Hematopoietic multipotent progenitor cell treated with erythropoietin and hydrocortisone succinate and interleukin-3 and kit ligand, for 6 days (in vitro differentiated cells): ENCODE measurements at regions not wholly inside any gene's neighbourhood (a gene's known extent, or its start where the extent isn't known, plus 50 kb on each side); places are given as distances from the start of the nearest gene placed in this dataset.
"Not testable (repeated sequence)": the region's sequence is repeated elsewhere in the genome, so short reads cannot be mapped to it uniquely, and the experiment has no call there.

ENCODE experiments used
- DNase-seq: peaks from one replicate; pipeline ENCODE4 v3.0.0-alpha.2; 2015

DNA sequence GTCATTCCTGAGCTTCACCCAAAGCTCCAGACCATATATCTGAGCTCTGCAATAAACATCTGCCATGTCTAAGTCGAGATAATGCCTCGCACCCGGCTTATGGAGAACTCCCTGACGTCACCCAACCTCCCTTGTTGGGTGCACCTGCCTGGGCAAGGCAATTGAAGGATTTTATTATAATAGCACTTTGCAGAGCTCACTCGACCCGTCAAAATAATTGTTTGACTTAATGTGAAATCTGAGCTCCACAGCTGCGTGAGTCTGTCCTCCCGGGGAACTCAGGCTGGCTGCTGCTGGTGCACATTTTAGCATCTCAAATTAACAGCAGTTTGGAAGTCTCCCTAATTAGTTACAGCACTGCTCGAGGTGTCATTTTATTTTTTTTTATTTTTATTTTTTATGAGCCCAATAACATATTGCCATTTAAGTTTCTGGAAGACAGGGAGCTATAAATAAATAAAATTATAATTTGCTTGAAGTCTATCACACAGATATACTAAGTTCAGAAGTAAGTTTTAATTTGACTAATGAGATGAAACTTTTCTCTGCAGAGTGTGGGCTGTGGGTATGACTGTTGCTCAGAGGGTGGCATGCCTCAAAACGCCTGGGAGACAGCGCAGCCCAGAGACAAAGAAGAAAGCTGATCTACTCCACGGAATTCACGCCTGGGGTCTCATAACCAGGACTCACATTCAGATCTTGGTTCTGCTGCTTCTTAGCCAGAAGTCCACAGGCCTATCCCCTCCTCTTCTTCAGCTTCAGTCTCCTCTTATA, 401.4 kb upstream of the C16orf82 start:
- DNase-seq, result no peak

DNA sequence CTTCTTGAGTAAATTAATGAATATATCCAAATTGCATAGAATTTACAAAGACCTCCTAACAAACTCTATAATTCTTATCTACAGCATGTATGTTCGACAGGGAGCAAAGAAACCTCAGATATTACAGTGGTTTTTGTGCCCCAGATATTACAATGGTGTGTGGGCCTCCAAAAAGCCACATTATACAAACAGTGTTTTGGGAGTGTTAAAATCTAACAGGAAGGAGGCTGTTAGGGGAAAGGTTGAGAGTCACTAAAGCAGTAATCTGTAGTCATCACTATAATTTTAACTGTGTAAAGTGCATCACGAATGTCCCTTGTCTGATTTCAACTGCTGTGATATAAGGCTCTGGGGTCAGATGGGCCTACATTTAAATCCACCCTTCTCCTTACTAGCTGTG, 400.2 kb upstream of the C16orf82 start:
- no peak for DNase-seq

DNA sequence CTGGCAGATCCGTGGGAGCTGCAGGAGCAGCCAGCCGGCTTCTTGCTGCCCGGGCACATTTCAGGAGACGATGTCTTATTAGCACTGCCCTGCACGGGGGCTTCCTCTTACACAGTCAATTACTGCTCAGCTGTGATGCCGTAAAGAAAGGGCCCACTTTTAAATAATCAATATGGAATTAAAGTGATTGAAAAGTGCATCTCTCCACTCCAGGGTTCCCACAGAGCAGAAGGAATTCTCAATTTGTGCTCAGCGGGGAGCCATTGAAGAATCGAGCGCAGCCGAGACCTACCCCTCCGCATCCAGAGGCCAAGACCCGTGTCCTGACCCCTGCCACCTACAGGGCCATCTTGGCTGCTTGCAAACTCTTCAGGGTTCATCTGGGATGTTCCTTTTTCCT, 399.4 kb upstream of the C16orf82 start:
- no peak for DNase-seq

DNA sequence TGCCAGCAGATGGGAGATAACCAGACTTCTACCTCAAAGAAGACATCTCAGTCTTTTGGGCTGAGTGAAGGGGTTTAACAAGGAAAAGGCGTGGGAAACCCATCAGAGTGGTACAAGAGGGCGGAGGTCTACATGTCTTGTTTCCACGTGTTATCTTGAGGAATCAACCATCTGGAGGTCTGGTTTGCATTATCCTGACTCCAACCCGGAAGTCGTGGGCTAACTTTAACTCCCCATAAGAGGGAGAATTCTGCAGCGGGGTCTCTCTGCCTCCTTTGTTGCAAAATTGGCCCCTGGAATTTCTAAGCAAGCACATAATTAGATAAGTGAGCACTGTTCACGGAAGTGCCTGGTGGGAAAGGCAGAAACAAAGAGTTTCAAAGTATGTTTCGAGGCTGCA, 398.7 kb upstream of the C16orf82 start:
- no peak for DNase-seq

DNA sequence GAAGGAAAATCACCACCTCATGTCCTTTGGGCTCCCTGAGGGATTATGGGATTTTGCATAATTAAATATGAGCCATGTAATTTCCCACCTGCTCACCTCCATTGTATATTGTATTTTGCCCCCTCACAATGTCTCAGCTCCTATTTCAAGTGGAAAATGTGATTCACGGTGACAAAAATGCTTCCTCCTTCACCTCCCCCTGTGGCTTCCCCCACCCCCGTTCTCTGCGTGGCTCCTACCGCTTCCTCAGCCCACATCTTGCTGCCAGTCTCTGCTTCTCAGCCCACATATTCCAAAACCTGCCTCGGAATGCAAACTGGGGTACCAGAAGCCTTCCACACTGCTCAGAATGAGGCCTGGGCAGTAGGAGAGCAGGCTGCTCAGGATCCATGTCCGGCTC, 394.5 kb upstream of the C16orf82 start:
- no peak for DNase-seq

DNA sequence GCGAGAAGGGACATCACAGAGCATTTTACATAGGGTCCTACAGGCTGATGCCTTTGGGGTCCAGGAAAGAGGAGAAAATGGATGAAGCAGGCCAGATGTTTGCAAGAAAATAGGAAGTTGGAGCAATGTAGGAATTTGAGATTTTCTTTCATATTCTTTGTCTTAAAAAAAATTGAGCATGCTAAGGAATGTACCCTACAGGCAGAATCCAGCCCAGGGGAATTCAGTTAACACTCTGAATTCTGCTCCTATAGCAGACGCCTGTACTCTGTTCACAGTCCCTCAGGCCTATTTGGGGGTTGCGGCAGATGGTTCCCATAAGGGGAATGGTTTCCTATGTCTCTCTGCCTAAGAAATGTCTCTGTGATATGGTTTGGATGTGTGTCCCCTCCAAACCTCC, 393.7 kb upstream of the C16orf82 start:
- DNase-seq, result no peak

DNA sequence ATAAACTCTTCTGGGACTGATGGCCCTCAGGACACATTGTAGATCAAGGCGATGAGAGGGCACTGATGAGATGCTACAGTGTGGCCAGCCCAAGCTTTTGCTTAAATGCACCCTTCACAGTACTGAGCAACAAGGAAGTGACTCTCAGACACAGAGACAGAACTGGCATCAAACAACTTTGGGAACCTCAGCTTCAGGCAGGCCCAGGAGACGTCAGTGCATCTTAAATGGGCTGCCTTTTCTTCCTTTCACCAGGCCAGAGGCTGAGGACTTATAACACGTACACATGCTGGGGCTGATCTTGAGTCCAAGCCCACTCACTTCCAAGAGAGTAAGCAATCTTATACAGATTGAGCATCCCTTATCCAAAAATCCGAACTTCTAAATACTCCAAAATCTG, 386.1 kb upstream of the C16orf82 start:
- no peak for DNase-seq

DNA sequence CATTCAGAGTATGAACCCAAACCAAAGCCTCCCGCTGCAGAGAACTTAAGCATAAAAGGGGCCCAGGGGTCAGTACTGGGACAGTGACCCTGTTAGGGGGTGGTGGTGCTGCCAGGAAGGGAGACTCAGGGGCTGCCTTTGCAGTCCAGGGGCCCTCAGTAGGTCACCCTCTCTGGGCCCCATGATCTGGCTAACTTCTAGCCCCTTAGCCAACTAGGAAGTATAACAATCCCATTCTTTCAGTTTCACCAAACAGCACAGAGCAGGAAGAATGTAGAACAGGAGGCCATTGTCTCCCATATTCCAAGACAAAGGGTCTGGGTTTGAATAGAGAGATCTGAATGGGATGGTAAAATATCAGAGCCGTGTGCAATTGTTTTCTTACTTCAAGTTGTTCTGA, 378.6 kb upstream of the C16orf82 start:
- no peak for DNase-seq

DNA sequence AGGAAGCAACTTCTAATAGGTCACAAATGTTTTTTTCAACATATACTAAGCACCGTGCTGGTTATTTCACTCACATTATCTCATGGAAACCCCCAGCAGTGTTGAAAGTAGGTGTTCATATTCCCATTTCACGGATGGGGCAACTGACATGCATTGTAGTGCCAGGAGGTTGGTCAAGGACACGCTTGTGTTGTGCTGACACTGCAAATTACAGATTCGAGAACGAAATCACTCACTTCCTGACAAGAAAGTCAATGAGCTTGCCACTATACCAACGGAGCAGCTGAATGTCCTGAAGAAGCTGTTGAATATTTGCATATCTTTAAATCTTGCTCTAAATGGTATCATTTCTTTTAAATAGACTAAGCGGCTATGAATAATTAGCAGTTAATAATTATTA, 378.0 kb upstream of the C16orf82 start:
- no peak for DNase-seq

DNA sequence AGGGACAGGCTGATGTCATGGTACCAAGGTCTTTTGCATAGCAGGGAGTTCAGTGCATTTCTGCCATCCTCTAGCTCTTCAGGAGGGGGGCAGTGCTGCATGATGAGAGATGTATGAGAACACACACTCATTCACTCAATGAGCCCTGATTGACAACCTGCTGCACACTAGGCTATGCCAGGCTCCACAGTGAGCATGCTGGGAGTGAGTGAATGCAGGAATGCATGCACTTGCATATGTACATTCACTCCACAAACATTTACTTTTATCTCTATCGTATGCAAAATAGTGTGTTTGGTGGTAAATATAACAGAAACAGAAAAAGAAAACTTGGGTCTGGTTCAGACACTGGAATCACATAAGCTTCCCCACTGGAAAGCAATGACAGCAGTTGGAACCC, 374.1 kb upstream of the C16orf82 start:
- DNase-seq, result no peak

DNA sequence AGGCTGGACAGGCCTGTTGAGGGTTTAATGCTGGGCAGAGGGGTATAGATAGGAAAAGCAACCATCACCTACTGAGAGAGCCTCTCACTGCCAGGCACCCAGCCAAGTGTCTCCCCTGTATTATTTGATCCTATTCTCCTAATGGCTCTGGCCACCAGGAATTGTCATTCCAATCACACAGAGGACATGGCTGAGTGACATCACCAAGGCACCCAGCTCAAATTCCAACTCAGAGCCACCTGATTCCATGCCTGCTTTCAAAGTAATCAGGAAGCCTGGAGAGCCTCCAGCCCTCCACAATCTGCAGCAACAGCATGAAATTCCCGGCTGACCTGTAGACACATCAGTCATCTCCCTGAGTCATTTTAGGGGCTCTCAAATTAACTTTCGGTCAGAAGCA, 368.9 kb upstream of the C16orf82 start:
- no peak for DNase-seq

DNA sequence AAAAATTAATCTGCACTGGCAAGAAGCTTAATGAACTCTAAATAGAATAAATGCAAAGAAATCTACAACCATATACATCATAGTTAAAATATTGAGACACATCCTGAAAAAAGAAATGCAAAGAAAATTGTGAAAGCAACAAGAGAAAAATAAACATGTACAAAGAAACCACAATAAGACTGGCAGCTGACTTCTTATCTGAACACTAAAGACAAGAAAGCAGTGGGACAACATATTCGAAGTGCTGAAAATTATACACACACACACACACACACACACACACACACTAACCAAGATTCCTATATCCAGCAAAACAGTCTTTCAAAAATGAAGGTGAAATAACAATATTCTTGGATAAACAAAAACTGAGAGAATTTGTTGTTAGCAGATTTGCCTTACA, 366.5 kb upstream of the C16orf82 start:
- DNase-seq, result no peak

DNA sequence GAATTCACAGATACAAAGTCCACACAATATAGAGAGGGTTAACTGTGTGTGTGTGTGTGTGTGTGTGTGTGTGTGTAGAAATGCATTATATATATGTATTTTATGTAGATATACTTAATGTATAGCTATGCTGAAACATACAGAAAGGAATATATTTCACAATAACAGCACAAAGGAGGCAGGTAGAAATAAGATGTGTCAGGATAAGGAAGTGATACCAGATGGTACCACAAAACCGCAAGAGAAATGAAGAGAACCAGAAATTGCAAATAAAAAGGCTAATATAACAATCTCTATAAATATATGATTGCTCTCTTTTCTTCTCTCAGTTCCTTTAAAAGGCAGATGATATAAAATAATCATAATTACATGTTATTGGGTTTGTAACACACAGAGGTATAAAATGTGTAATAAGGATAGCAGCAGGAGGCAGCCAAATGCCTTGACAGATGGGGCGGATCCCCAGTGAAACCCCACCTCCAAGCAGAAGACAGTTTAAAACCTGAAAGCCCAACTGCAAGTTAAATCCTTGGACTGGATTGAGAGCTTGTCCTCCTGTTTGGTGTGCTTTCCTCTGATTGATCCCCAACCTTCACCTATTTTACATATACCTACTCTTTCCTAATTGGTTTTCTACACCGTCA, 365.4 kb upstream of the C16orf82 start:
- DNase-seq, result no peak

DNA sequence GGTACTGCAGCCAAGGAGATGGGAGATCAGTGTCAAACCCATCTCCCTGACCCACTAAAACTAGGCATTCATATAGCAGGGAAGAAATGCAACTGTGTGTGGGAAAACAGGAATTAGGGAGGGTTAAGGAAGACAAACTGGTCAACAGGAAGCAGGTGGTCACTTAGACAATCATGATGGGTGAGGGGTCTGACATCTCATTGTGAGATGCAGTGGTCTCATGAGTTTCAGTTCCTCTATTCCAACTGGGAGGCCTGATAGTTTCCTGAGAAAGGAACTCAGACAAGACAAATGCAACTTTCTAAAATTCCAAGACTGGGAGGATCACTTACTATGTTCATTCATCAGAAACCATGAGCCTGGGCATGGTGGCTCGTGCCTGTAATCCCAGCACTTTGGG, 361.4 kb upstream of the C16orf82 start:
- no peak for DNase-seq

DNA sequence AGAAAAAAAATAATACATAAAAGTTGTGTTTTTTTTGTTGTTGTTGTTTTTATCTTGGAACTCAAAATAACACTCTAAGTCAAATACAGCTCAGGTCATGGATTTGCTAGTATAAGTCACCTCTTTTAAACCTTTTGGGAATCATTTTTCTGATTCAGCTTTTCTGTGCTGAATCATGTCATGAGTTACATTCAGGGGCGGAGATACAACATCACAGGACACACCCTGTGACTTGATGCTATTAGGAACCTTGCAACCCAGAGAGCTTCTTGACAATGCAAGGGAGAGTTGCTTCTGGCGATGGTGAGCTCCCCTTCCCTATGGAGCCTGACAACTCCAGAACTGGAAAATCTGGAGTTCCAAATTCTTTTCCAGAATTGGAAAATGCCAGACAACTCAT, 358.3 kb upstream of the C16orf82 start:
- no peak for DNase-seq

DNA sequence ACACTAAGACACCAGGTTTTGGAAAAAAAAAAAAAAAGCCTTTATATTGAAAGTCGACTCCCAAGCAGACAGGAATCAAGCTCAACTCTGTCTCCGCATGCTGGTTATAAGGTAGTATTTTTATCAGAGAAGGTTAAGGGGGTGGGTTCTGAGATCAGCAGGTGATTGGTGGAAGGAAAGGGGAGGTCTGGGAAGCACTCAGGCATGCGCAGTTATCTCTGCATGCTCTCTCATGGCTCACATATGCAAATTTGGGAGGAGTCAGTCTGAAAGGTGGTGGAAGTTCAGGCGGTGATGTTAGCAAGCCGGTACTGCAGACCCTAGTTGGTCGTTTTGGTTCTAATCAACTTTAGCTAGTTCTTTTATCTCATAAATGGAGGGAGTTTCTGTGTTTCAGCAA, 357.6 kb upstream of the C16orf82 start:
- DNase-seq, result no peak

DNA sequence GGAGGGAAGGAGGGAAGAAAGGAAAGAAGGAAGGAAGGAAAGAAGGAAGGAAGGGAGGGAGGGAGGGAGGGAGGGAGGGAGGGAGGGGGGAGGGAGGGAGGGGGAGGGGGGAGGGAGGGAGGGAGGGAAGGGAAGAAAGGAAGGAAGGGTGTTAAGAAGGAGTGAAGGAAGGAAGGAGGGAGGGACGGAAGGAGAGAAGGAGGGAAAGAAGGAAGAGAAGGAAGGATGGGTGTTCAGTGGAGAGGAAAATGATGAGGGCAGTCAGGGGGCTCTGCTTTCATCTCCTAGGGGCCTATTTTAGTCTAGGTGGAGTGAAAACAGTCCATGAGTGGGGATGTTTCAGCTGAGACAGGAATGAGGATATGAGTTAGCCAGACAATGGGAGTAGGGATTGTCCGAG, 357.0 kb upstream of the C16orf82 start:
- no peak for DNase-seq

DNA sequence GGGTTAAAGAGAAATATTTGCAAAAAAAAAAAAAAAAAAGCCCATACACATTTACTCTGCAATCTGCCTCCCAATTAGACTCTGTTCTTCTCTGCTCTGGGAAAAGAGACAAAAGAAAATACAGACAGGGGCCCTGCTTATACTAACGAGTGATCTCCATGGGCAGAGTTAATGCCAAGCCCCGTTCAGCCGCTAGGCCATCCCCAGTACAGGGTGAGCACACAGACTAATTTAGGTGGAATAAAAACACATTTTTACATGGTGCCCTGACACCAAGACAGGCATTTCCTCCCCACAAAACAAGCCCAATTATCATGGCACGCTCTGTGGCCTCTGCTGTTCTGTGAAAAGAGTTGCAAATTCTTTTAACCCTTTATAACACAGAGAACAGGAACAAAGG, 356.3 kb upstream of the C16orf82 start:
- no peak for DNase-seq

DNA sequence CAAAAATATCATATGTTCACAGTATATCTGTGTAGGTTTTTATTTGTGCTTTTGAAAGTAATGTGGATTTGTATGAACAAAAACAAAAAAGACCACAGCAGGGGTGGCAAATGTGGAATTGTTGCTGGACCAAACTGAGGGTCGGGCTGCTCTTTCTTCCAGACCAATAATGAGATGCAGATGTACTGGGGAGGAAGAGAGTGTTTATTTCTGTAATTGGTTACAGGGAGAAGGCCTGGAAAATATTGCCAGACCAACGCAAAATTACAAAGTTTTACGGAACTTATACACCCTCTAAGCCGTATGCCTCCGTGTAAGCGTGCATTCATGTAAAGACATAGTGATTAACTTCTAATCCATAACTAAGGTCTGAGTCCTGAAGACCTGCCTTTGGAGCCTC, 353.9 kb upstream of the C16orf82 start:
- DNase-seq, result no peak

DNA sequence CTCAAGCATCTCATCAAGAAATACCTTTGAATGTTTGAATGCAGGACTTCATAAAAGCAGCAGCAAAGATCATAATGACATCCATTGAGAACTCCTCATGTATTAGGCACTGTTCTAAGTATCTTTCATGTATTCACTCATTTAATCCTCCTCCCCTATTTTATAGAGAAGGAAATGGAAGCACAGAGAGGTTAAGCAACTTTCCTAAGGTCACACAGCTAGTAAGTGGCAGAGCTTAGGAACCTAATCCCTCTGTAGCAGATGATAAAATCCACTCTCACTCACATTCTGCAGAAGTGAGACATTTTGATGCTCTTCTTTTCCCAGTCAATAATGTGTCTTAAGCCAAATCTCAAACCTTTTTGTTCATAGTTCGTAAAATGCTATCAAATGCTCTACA, 350.8 kb upstream of the C16orf82 start:
- DNase-seq, result no peak

DNA sequence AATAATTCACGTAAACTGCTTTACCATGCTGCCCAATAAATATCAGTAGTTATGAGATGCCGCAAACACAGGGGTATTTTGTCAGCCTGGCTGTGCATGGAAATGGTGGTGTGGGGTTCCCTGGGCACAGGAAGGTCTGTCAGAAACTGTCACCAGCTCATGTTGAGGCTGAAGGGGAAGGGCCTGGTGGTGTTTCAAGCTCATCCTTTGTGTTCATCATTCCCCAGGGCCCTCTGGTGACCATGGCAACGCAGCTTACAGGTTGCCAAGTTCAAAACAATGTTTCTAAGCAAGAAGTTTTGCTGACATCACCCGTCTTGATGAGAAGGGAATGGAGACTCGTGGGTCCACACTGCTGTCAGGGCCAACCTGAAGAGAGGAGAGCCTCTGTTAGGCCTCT, 348.9 kb upstream of the C16orf82 start:
- no peak for DNase-seq

DNA sequence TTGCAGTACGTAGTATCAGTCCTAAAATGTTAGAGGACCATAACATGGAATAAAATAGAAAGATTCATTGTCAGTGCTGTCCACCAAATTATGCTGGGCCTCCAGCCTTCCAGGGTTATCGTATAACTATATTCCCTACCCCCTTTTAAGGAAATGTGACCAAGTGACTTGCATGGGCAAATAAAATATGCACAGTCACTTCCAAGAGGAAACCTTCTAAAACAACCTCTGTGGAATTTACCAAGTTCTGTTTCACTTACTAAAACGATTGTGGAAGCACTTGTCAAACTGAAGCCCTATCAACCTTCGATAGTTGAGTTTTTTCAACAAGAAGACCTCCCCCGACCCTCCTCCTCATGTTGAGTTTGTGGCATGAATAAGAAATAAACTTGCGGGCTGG, 345.4 kb upstream of the C16orf82 start:
- no peak for DNase-seq

DNA sequence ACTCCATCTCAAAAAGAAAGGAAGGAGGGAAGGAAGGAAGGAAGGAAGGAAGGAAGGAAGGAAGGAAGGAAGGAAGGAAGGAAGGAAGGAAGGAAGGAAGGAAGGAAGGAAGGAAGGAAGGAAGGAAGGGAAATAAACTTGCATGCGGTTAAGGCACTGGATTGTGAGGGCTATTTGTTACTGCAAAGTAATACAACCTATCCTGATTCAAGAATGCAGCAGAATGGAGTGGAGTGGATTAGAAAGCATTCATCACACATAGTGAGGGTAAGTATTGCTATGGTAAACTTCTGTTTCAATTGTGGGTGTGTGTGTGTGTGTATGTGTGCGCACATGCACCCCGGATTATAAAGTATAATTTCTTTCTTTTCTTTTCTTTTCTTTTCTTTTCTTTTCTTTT, 344.8 kb upstream of the C16orf82 start:
- not testable (repeated sequence) for DNase-seq

DNA sequence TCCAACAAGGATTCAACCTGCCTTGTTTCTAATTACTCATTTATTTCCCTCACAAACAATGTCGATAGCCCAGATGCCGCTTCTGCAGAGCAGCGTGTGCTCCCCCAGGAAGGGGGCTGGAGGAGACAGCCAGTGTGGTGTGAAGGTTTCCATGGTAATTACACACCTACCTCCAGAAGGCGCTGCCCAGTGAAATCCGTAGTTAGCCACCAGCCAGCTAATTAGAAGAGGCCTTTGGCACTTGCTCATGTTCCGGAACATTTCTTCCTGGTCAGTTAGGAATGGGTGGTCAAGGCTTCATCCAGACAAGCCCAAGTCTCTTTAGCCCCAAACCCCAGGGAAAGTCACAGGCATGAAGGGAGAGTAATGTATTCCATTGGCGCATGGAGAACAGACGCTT, 342.5 kb upstream of the C16orf82 start:
- no peak for DNase-seq

DNA sequence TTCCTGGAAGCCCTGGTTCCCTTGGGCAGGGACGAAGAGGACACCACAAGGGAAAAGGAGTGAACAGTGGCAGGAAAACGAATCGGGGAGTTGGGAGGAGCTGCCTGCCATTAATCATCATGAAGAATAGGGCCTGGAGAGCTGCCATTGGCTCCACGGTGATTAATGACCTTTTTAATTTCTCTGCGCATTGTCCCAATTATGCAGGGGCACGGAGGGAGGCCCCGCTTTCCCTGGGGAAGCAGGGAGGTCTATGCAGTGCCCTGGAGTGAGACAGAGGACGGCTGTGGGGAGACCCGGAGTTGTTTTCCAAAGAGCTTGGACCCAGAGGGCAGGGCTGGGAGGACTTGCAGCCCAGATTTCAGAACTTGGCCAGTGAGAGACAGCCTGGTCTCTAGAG, 338.9 kb upstream of the C16orf82 start:
- no peak for DNase-seq
